Endothelial cell of umbilical vein (primary cell): ENCODE measurements at regions not wholly inside any gene's neighbourhood (a gene's known extent, or its start where the extent isn't known, plus 50 kb on each side); places are given as distances from the start of the nearest gene placed in this dataset.

Source experiments
- BruUV-seq: library from RNA; stranded (reverse); fragments of 400-500 nt; replicated peaks from 2 replicates; lab custom pipeline; 2021; lab: Mats Ljungman, UMichigan
- CTCF ChIA-PET: fragments of 300-600, 350-600 bp; sonication (Branson Sonifier 250); formaldehyde crosslinking; loops from one replicate; lab custom pipeline; 2021; ENCODE audit warnings: antibody characterized with exemption, inconsistent platforms; lab: Charles Lee
- POLR2A ChIA-PET: fragments of 300-600, 350-600 bp; sonication (Branson Sonifier 250); formaldehyde crosslinking; loops from one replicate; lab custom pipeline; 2021; ENCODE audit warnings: antibody characterized with exemption, inconsistent platforms; lab: Charles Lee
- DNase-seq: peaks from one replicate; pipeline ENCODE4 v3.0.0-alpha.2; 2011; ENCODE audit warnings: low read depth, low spot score
- FAIRE-seq: peaks from 2 replicates; lab custom pipeline; 2011; peaks lifted over from hg19 to GRCh38; lab: Jason Lieb, UNC
- H2AFZ ChIP-seq: 2 replicates; pipeline ENCODE4 v1.6.0; 2012; ENCODE audit warnings: low read depth, low read length, control low read depth, inconsistent platforms
- H3K27ac ChIP-seq: 2 replicates; pipeline ENCODE4 v1.5.1; 2011; ENCODE audit warnings: low read depth, mild to moderate bottlenecking, control low read depth, low read length, moderate library complexity; ENCODE audit not compliant: insufficient read depth
- H3K27me3 ChIP-seq, 2 experiments: 2 replicates each; pipeline versions ENCODE4 v1.6.0 to v1.6.1; 2011; ENCODE audit warnings: low read length in 2 of 2, mixed read lengths in 1 of 2; ENCODE audit not compliant: control insufficient read depth in 2 of 2, insufficient read depth in 2 of 2
- H3K36me3 ChIP-seq, 2 experiments: 2 replicates in 1 of 2; 3 replicates in 1 of 2; pipeline ENCODE4 v1.5.1; 2011; ENCODE audit warnings: low read length in 2 of 2, mild to moderate bottlenecking in 1 of 2, moderate library complexity in 1 of 2; ENCODE audit not compliant: control insufficient read depth in 2 of 2, insufficient read depth in 2 of 2; ENCODE audit errors: extremely low read depth in 1 of 2
- H3K4me1 ChIP-seq: 3 replicates; pipeline ENCODE4 v1.5.1; 2011; ENCODE audit warnings: mild to moderate bottlenecking, low read length; ENCODE audit not compliant: control insufficient read depth, insufficient read depth; ENCODE audit errors: extremely low read depth
- H3K4me2 ChIP-seq: 2 replicates; pipeline ENCODE4 v1.6.1; 2011; ENCODE audit warnings: low read length, control low read depth, mixed read lengths; ENCODE audit not compliant: insufficient read depth
- H3K4me3 ChIP-seq, 3 experiments: fragments of 200-600 bp in 1 of 3; sonication (generic), shearing (Covaris generic) in 1 of 3; replicated peaks in 1 of 3; 2 replicates each; pipeline ENCODE4 v1.5.1; 2011 to 2016; ENCODE audit warnings: control low read depth in 3 of 3, low read length in 3 of 3, mild to moderate bottlenecking in 2 of 3, inconsistent platforms in 1 of 3, low read depth in 1 of 3, moderate library complexity in 1 of 3; ENCODE audit not compliant: insufficient read depth in 1 of 3
- H3K79me2 ChIP-seq: 2 replicates; pipeline ENCODE4 v1.6.0; 2012; ENCODE audit warnings: low read length, inconsistent platforms; ENCODE audit not compliant: control insufficient read depth, insufficient read depth
- H3K9ac ChIP-seq: replicated peaks from 2 replicates; pipeline ENCODE3; 2011; ENCODE audit warnings: low read length, control low read depth; ENCODE audit not compliant: insufficient read depth; ENCODE audit errors: extremely low read depth
- H3K9me1 ChIP-seq: replicated peaks from 3 replicates; pipeline ENCODE4 v1.6.0; 2011; ENCODE audit warnings: mild to moderate bottlenecking, low read length; ENCODE audit not compliant: control insufficient read depth, insufficient read depth; ENCODE audit errors: extremely low read depth
- H3K9me3 ChIP-seq: replicated peaks from 2 replicates; pipeline ENCODE4 v1.5.1; 2012; ENCODE audit warnings: low read length, inconsistent platforms; ENCODE audit not compliant: control insufficient read depth, insufficient read depth
- H4K20me1 ChIP-seq: replicated peaks from 2 replicates; pipeline ENCODE3; 2011; ENCODE audit warnings: mild to moderate bottlenecking, low read length; ENCODE audit not compliant: control insufficient read depth, insufficient read depth; ENCODE audit errors: extremely low read depth
- CTCF ChIP-seq, 2 donors: IDR thresholded peaks; 1 replicate in 1 of 2; 2 replicates in 1 of 2; pipeline ENCODE4 v1.5.1; 2011; ENCODE audit warnings: low read length in 2 of 2, mild to moderate bottlenecking in 2 of 2, moderate library complexity in 2 of 2, control low read depth in 1 of 2, inconsistent platforms in 1 of 2, low read depth in 1 of 2; ENCODE audit not compliant: insufficient read depth in 1 of 2; ENCODE audit errors: extremely low read depth in 1 of 2
- EZH2 ChIP-seq: IDR thresholded peaks from 2 replicates; pipeline ENCODE4 v1.6.1; 2012; ENCODE audit warnings: borderline replicate concordance, low read depth, mild to moderate bottlenecking, moderate library complexity, low read length, inconsistent platforms; ENCODE audit not compliant: severe bottlenecking
- FOS ChIP-seq: IDR thresholded peaks from 2 replicates; pipeline ENCODE4 v1.6.1; 2011; ENCODE audit warnings: mild to moderate bottlenecking, low read length, moderate library complexity, borderline replicate concordance; ENCODE audit not compliant: insufficient read depth
- GATA2 ChIP-seq: IDR thresholded peaks from 2 replicates; pipeline ENCODE4 v1.7.0; 2011; ENCODE audit warnings: low read depth, mild to moderate bottlenecking, moderate library complexity, mixed read lengths, low read length; ENCODE audit not compliant: insufficient read length, insufficient read depth
- JUN ChIP-seq: IDR thresholded peaks from 2 replicates; pipeline ENCODE4 v1.6.1; 2011; ENCODE audit warnings: borderline replicate concordance, low read depth; ENCODE audit not compliant: insufficient read length, insufficient read depth
- MAX ChIP-seq: IDR thresholded peaks from 2 replicates; pipeline ENCODE4 v1.6.1; 2011; ENCODE audit not compliant: insufficient read depth, insufficient read length
- MYC ChIP-seq: IDR thresholded peaks from one replicate; pipeline ENCODE4 v1.6.1; 2011; ENCODE audit warnings: mild to moderate bottlenecking, low read depth, low read length
- POLR2A ChIP-seq: IDR thresholded peaks from 2 replicates; pipeline ENCODE4 v1.6.1; 2012; ENCODE audit warnings: low read depth, mild to moderate bottlenecking, control low read depth, low read length
- POLR2AphosphoS5 ChIP-seq: IDR thresholded peaks from 2 replicates; pipeline ENCODE4 v1.6.1; 2012; ENCODE audit warnings: low read depth, mild to moderate bottlenecking, control low read depth, low read length, moderate library complexity; ENCODE audit not compliant: insufficient read depth
- dilution Hi-C: fragments of 300-500 bp; cut with MboI; formaldehyde crosslinking; loops from one replicate; pipeline ENCODE4 v1.15.0; 2019; ENCODE audit warnings: low sequenced_read_pairs; ENCODE audit not compliant: extremely low pct_ligation_motif_present
- intact Hi-C: fragments of 100-400 bp; cut with micrococcal nuclease; formaldehyde crosslinking; loops from one replicate; pipeline ENCODE4 v1.10.0; 2022

- Histone ChIP-seq H3K79me2 (no peaks in the 10 kb centered on the region), H3K9ac (no peak overlapping the region), H4K20me1 (no peaks in the 10 kb centered on the region), H2AFZ (no peak overlapping the region), H3K9me3 (no peaks in the 10 kb centered on the region), H3K27ac (no peak overlapping the region), H3K4me3 (no peak overlapping the region), H3K9me1 (no peaks in the 10 kb centered on the region), H3K4me2 (no peak overlapping the region), H3K27me3 (peaks cover 46 to 52% of the 10 kb centered on the region in 2 experiments), H3K36me3 (no peaks in the 10 kb centered on the region), H3K4me1 (no peaks in the 10 kb centered on the region)
- intact Hi-C loops = no loop called here
- dilution Hi-C loops = no loop called here
- BruUV-seq = no TSS peak
- ChIA-PET POLR2A (no interaction called here), CTCF (no interaction called here)
- FAIRE-seq = peak; percentile 38
- no peak for DNase-seq
- TF ChIP-seq MAX (no peak), MYC (no peak), CTCF (IDR thresholded peaks at IDR 0.05; ENCODE audit: extremely low read depth in 1 of 2, insufficient read depth in 1 of 2, low read depth in 1 of 2, low read length in 2 of 2) (no peak), GATA2 (no peak), POLR2AphosphoS5 (no peak), EZH2 (no peak), JUN (no peak), POLR2A (no peak), FOS (no peak)
These were observed 78.6 kb upstream of the SLC22A16 start for GRCh38 chr6:110554966-110555460.
